NCI-H1694 (cell line): ENCODE measurements at regions not wholly inside any gene's neighbourhood (a gene's known extent, or its start where the extent isn't known, plus 50 kb on each side); places are given as distances from the start of the nearest gene placed in this dataset.

Experiments used
- DNase-seq: peaks from one replicate; lab custom pipeline; 2025; lab: John Stamatoyannopoulos, UW

GRCh38 chr18:51824746-51825145 lies 515.3 kb upstream of the DCC start:
- no peak for DNase-seq

DNA sequence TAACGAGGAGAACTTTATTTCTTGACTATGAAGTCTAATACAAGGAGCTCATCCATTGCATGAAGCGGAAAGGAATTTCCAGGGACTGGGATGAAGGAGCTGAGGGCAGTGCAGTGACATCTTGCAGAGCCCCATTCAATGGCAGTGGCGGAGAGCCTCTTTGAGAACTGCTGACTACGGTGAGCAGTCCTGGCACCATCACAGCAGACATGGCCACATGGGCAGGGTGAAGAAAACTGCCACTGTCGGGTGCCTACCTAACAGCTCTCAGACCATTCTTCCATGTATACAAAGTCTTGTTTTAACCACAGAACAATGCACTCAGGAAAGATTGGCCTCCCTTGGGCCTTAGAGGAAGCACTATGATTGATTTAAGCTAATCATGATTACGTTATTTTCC lies 506.1 kb upstream of the DCC start:
- no peak for DNase-seq

- no peak for DNase-seq
Measured at GRCh38 chr18:51848702-51849101, 491.3 kb upstream of the DCC start.

- DNase-seq, result no peak
Measured at GRCh38 chr18:51852681-51853080, 487.3 kb upstream of the DCC start.

- peak; percentile 3 for DNase-seq
Measured at GRCh38 chr18:51857989-51858388, 482.0 kb upstream of the DCC start.

- no peak for DNase-seq
Measured at GRCh38 chr18:51861046-51861445, 479.0 kb upstream of the DCC start.

DNA sequence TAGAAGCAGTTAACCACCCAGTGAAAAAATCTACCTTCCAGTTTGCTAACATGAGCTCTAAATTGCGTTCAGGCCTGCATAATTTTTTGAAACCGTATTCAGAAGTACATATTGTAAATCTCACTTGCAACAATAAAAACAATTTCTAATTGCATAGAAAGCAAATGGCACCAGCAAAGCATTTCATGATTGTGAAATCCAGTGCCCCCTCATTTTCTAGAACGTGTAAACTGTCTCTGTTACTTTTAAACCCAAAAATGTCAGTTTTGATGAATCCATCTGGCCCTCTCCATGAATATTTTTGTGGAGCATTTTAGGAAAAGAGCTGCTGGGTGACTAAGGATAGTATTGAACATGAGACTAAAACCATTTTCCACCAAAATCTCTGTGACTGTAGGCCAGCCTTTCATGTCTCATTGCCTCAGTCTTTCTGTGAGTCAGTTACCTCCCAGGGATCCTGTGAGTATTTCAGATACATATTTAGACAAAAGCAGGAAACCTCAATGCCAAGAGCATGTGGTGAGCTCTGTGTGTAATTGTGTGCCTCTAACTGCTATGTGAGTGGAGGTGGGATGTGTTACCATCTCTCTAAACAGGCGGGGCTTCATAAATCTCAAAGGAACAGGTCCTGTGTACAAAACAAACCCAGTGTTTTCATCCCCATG lies 477.8 kb upstream of the DCC start:
- no peak for DNase-seq

DNA sequence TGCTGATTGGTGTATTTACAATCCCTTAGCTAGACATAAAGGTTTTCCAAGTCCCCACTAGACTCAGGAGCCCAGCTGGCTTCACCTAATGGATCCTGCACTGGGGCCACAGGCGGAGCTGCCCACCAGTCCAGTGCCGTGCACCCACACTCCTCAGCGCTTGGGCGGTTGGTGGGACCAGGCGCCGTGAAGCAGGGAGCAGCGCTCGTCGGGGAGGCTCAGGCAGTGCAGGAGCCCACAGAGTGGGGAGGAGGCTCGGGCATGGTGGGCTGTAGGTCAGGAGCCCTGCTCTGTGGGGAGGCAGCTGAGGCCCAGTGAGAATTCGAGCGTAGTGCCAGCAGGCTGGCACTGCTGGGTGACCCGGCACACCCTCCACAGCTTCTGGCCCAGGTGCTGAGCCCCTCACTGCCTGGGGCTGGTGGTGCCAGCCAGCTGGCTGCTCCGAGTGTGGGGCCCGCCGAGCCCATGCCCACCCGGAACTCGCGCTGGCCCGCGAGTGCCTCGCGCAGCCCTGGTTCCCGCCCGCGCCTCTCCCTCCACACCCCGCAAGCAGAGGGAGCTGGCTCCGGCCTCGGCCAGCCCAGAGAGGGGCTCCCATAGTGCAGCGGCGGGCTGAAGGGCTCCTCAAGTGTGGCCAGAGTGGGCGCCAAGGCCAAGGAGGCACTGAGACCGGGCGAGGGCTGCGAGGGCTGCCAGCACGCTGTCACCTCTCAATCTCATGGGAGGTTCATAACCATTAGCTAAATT lies 475.6 kb upstream of the DCC start:
- DNase-seq, result no peak

- no peak for DNase-seq
Measured at GRCh38 chr18:51865538-51865937, 474.5 kb upstream of the DCC start.

DNA sequence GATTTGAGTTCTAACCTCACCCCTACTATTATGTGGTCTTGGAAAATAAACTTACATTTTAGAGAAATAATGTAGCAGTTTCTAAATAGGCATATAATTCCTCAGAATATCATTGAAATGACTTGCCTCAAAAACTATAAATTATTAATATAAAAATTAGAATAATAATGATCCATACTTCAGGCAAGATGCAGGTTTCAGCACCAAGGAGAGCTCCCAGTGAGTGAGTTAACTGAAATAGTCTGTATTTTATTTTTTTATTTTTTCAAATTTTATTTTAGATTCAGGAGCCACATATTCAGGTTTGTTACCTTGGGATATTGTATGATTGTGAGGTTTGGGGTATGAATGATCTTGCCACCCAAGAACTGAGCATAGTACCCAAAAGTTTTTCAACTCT lies 472.2 kb upstream of the DCC start:
- no peak for DNase-seq

DNA sequence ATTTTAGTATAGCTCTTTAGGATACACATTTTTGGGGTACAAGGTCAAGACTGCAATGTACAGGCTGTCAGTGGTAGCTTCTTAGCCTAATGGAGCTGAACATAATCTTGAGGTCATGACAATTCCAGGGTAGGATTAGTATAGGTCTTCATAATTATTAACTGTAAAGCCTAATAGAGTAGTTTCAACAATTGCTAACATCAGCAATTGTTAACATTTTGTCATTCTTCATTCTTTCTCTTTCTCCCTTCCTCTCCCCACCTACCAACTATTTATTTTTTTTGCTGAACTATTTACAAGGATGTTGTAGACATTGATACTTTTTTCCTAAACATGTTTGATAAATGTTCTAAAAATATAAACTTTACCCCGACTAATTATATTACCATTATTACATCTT lies 461.3 kb upstream of the DCC start:
- no peak for DNase-seq

- DNase-seq, result no peak
Measured at GRCh38 chr18:51879329-51879728, 460.7 kb upstream of the DCC start.

DNA sequence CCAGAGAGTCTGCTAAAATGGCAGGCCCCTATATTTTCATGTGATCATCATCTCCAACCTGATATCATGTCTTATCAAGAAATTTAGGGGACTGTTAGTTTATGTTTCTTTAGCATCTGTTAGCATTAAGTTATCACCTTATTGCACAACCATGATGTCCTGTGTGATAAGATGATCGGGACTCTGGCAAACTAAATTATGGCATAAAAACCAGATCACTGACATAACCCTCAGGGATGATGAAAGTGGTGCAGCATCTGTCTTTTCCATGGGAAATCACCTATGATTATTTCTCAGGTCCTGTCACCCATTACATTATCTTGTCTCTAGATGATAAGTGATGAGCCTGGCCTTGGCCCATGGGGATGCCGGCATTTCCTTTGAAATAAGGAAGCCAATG lies 458.6 kb upstream of the DCC start:
- DNase-seq, result no peak

DNA sequence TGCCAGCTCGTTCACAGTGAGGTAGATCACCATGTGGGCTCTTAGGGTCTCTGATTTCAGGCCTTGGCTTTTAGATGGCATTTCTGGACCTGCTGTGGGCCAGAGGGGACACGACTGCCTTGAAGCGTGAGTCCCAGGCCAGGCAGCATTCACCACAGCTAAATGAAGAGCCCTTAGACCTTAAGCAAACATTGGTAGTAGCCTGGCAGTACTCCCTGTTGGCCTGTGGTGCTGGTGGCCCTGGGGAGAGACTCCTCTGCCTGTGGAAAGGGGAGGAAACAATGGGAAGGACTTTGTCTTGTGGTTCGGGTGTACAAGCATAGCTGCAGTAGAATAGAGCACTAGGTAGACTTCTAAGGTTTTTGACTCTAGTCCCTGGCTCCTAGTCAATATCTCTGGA lies 456.0 kb upstream of the DCC start:
- no peak for DNase-seq

GRCh38 chr18:51890762-51891161 lies 449.2 kb upstream of the DCC start:
- no peak for DNase-seq

GRCh38 chr18:51891876-51892275 lies 448.1 kb upstream of the DCC start:
- DNase-seq, result no peak

- DNase-seq, result no peak
Measured at GRCh38 chr18:51897884-51898283, 442.1 kb upstream of the DCC start.

GRCh38 chr18:51907687-51908597 lies 432.1 kb upstream of the DCC start:
- no peak for DNase-seq

- DNase-seq, result no peak
Measured at GRCh38 chr18:51908598-51908944, 431.4 kb upstream of the DCC start.

GRCh38 chr18:51911584-51911983 lies 428.4 kb upstream of the DCC start:
- no peak for DNase-seq

- DNase-seq, result no peak
Measured at GRCh38 chr18:51912381-51912780, 427.6 kb upstream of the DCC start.

GRCh38 chr18:51915176-51915575 lies 424.8 kb upstream of the DCC start:
- DNase-seq, result no peak

DNA sequence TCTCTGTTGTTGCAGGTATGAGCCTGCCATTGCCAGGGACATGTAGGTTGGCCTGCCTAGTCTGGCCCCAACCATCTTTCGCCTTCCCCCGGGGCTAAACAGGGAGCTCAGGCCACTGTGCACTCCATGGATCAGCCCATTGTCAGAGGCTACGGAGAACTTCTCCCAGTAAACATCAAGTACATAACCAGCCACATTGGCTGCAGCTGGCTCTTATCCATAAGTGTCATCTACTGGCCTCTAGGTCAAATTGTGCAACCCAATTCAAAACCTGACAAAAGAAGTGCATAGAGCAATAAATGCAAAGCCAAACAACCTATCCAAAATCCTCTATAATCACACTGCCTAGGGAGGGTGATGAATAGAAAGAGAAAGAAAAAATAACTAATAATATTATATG lies 418.1 kb upstream of the DCC start:
- no peak for DNase-seq
